Mammary epithelial cell (primary cell): ENCODE measurements at regions not wholly inside any gene's neighbourhood (a gene's known extent, or its start where the extent isn't known, plus 50 kb on each side); places are given as distances from the start of the nearest gene placed in this dataset.
"Not testable (repeated sequence)": the region's sequence is repeated elsewhere in the genome, so short reads cannot be mapped to it uniquely, and the experiment has no call there.

Source experiments
- EZH2 ChIP-seq: IDR thresholded peaks from 2 replicates; pipeline ENCODE4 v1.6.1; 2012; ENCODE audit warnings: low read length, inconsistent platforms, borderline replicate concordance
- TF ChIP-seq, protein P1 (sequence below), 2 donors: IDR thresholded peaks in 1 of 2; conservative IDR thresholded peaks in 1 of 2; 2 replicates each; pipeline ENCODE4 v1.5.1; 2011 to 2012; ENCODE audit warnings: inconsistent platforms in 2 of 2, low read length in 2 of 2, mild to moderate bottlenecking in 2 of 2, control low read depth in 1 of 2, low read depth in 1 of 2; ENCODE audit not compliant: insufficient read depth in 1 of 2; ENCODE audit errors: extremely low read depth in 1 of 2

DNA sequence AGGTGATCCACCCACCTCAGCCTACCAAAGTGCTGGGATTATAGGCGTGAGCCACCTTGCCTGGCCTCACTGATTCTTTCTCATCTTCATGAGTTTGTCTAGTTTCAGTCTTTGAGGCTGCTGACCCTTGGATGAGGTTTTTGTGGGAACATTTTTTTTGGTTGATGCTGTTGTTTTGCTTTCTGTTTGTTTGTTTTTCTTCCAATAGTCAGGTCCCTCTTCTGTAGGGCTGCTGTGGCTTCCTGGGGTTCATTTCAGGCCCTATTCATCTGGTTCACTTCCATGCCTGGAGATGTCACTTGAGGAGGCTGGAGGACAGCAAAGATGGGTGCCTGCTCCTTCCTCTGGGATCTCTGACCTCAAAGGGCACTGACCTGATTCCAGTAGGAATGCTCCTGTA lies 68.1 kb upstream of the AHI1 start:
- TF ChIP-seq, protein P1, sequence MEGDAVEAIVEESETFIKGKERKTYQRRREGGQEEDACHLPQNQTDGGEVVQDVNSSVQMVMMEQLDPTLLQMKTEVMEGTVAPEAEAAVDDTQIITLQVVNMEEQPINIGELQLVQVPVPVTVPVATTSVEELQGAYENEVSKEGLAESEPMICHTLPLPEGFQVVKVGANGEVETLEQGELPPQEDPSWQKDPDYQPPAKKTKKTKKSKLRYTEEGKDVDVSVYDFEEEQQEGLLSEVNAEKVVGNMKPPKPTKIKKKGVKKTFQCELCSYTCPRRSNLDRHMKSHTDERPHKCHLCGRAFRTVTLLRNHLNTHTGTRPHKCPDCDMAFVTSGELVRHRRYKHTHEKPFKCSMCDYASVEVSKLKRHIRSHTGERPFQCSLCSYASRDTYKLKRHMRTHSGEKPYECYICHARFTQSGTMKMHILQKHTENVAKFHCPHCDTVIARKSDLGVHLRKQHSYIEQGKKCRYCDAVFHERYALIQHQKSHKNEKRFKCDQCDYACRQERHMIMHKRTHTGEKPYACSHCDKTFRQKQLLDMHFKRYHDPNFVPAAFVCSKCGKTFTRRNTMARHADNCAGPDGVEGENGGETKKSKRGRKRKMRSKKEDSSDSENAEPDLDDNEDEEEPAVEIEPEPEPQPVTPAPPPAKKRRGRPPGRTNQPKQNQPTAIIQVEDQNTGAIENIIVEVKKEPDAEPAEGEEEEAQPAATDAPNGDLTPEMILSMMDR (conservative IDR thresholded peaks at IDR 0.05 in 1 of 2, IDR thresholded peaks at IDR 0.05 in 1 of 2; ENCODE audit: extremely low read depth in 1 of 2, insufficient read depth in 1 of 2, low read depth in 1 of 2, low read length in 2 of 2) = not testable (repeated sequence)
- not testable (repeated sequence) for TF ChIP-seq EZH2
